ENCODE measurements at regions not wholly inside any gene's neighbourhood (a gene's known extent, or its start where the extent isn't known, plus 50 kb on each side); places are given as distances from the start of the nearest gene placed in this dataset.

DNA sequence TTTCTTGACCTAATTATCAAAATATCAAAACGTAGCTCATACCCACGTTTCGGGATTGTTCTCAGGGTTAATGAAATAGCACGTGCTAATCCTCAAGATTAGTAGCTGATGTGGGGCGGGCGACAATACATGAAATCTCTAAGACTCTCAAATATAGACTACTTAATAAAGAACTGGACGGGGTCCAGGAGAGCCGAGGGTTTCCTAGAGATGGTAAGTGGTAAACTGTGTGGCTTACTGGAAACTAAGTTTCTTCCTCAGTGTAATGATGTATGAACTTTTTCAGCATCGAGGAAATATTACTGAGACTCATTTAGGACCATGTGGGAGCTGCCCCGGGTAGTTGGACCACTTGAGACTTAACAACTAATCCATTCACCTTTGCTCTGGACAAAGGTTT, 453.3 kb upstream of the SALL3 start:
- TF ChIP-seq, protein P1, sequence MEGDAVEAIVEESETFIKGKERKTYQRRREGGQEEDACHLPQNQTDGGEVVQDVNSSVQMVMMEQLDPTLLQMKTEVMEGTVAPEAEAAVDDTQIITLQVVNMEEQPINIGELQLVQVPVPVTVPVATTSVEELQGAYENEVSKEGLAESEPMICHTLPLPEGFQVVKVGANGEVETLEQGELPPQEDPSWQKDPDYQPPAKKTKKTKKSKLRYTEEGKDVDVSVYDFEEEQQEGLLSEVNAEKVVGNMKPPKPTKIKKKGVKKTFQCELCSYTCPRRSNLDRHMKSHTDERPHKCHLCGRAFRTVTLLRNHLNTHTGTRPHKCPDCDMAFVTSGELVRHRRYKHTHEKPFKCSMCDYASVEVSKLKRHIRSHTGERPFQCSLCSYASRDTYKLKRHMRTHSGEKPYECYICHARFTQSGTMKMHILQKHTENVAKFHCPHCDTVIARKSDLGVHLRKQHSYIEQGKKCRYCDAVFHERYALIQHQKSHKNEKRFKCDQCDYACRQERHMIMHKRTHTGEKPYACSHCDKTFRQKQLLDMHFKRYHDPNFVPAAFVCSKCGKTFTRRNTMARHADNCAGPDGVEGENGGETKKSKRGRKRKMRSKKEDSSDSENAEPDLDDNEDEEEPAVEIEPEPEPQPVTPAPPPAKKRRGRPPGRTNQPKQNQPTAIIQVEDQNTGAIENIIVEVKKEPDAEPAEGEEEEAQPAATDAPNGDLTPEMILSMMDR (IDR thresholded peaks at IDR 0.05), result no peak
- TF ChIP-seq POLR2A (IDR thresholded peaks at IDR 0.05), result no peak

All from heart left ventricle (tissue), 13 donors.